ENCODE measurements at regions not wholly inside any gene's neighbourhood (a gene's known extent, or its start where the extent isn't known, plus 50 kb on each side); places are given as distances from the start of the nearest gene placed in this dataset.

DNA sequence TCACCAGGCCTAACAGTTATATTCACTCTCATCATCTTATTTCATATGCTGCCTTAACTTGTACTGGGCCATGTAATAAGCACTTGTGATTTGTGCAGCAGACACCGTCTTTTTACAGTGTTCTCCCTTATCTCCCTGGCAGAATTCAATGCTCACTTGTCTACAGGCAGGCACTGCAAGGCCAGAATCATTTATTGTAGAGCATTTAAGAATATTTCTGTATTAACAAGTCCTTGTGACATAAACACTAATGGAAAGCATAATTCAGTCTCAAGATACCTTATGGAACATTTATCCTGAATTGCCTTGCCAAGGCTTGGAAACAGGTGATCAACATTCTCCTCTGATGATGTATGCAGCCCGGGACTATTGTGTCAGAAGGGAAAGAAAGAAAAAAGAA is 808.9 kb downstream of the STPG2 start:
- no peak for TF ChIP-seq POLR2A (IDR thresholded peaks at IDR 0.05; ENCODE audit: low read depth, low read length)
- no peak for TF ChIP-seq SMC3 (IDR thresholded peaks at IDR 0.05; ENCODE audit: low read depth, low read length)
- TF ChIP-seq, protein P1, sequence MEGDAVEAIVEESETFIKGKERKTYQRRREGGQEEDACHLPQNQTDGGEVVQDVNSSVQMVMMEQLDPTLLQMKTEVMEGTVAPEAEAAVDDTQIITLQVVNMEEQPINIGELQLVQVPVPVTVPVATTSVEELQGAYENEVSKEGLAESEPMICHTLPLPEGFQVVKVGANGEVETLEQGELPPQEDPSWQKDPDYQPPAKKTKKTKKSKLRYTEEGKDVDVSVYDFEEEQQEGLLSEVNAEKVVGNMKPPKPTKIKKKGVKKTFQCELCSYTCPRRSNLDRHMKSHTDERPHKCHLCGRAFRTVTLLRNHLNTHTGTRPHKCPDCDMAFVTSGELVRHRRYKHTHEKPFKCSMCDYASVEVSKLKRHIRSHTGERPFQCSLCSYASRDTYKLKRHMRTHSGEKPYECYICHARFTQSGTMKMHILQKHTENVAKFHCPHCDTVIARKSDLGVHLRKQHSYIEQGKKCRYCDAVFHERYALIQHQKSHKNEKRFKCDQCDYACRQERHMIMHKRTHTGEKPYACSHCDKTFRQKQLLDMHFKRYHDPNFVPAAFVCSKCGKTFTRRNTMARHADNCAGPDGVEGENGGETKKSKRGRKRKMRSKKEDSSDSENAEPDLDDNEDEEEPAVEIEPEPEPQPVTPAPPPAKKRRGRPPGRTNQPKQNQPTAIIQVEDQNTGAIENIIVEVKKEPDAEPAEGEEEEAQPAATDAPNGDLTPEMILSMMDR (conservative IDR thresholded peaks at IDR 0.05; ENCODE audit: low read depth, low read length), result no peak
- no peak for TF ChIP-seq USF2 (IDR thresholded peaks at IDR 0.05; ENCODE audit: low read depth, low read length)
- no peak for TF ChIP-seq RFX5 (IDR thresholded peaks at IDR 0.05; ENCODE audit: low read depth, low read length)
- no peak for TF ChIP-seq CHD1 (IDR thresholded peaks at IDR 0.05; ENCODE audit: low read depth, low read length)
- TF ChIP-seq FOS (IDR thresholded peaks at IDR 0.05; ENCODE audit: low read depth, low read length), result no peak
- no peak for TF ChIP-seq NFE2L2 (IDR thresholded peaks at IDR 0.05; ENCODE audit: low read depth, low read length)
- no peak for TF ChIP-seq RCOR1 (IDR thresholded peaks at IDR 0.05; ENCODE audit: insufficient replicate concordance, low read length)
